ENCODE measurements at regions not wholly inside any gene's neighbourhood (a gene's known extent, or its start where the extent isn't known, plus 50 kb on each side); places are given as distances from the start of the nearest gene placed in this dataset.

- DNase-seq (ENCODE audit: low spot score), result no peak
- TF ChIP-seq CTCF (conservative IDR thresholded peaks at IDR 0.05; ENCODE audit: low read depth), result no peak
- H3K27ac ChIP-seq, result no peak overlapping the region
- ChIA-PET POLR2A (ENCODE audit: low non-redundant PET) (no interaction called here), CTCF (no interaction called here)
These were observed 424.3 kb downstream of the OCA2 start for GRCh38 chr15:27674826-27675225.

- H3K27ac ChIP-seq, result no peak overlapping the region
- ChIA-PET CTCF (no interaction called here), POLR2A (ENCODE audit: low non-redundant PET) (no interaction called here)
- DNase-seq (ENCODE audit: low spot score), result no peak
- TF ChIP-seq CTCF (conservative IDR thresholded peaks at IDR 0.05; ENCODE audit: low read depth), result no peak
These were observed 425.2 kb downstream of the OCA2 start for GRCh38 chr15:27673766-27674445.

GRCh38 chr15:27672537-27672936 is 426.6 kb downstream of the OCA2 start:
- no peak for TF ChIP-seq CTCF (conservative IDR thresholded peaks at IDR 0.05; ENCODE audit: low read depth)
- POLR2A ChIA-PET (ENCODE audit: low non-redundant PET), result no interaction called here
- CTCF ChIA-PET, result interaction anchor here (0.8 kb wide), 1 partner anchor 34 kb away, joined by 3 read pairs; no protein-coding TSS in a partner anchor
- no peak for DNase-seq (ENCODE audit: low spot score)
- no peak overlapping the region for H3K27ac ChIP-seq

GRCh38 chr15:27671819-27672437 is 427.2 kb downstream of the OCA2 start:
- no peak overlapping the region for H3K27ac ChIP-seq
- TF ChIP-seq CTCF (conservative IDR thresholded peaks at IDR 0.05; ENCODE audit: low read depth), result no peak
- POLR2A ChIA-PET (ENCODE audit: low non-redundant PET), result no interaction called here
- CTCF ChIA-PET, result interaction anchor here (0.8 kb wide), 1 partner anchor 35 kb away, joined by 3 read pairs; no protein-coding TSS in a partner anchor
- DNase-seq (ENCODE audit: low spot score), result no peak

- no peak overlapping the region for H3K27ac ChIP-seq
- POLR2A ChIA-PET (ENCODE audit: low non-redundant PET), result no interaction called here
- CTCF ChIA-PET, result interaction anchor here (0.6 kb wide), 1 partner anchor 1264 kb away, joined by 4 read pairs; no protein-coding TSS in a partner anchor
- DNase-seq (ENCODE audit: low spot score), result no peak
- no peak for TF ChIP-seq CTCF (conservative IDR thresholded peaks at IDR 0.05; ENCODE audit: low read depth)
These were observed 428.5 kb downstream of the OCA2 start for GRCh38 chr15:27670486-27671209.

- CTCF ChIA-PET, result no interaction called here
- H3K27ac ChIP-seq, result no peak overlapping the region
- no peak for TF ChIP-seq CTCF (conservative IDR thresholded peaks at IDR 0.05; ENCODE audit: low read depth)
- DNase-seq (ENCODE audit: low spot score), result no peak
- POLR2A ChIA-PET (ENCODE audit: low non-redundant PET), result no interaction called here
These were observed 429.5 kb downstream of the OCA2 start for GRCh38 chr15:27669641-27670040.

Measured in RWPE1 (cell line).